ENCODE measurements at regions not wholly inside any gene's neighbourhood (a gene's known extent, or its start where the extent isn't known, plus 50 kb on each side); places are given as distances from the start of the nearest gene placed in this dataset.
"Not testable (repeated sequence)": the region's sequence is repeated elsewhere in the genome, so short reads cannot be mapped to it uniquely, and the experiment has no call there.

DNA sequence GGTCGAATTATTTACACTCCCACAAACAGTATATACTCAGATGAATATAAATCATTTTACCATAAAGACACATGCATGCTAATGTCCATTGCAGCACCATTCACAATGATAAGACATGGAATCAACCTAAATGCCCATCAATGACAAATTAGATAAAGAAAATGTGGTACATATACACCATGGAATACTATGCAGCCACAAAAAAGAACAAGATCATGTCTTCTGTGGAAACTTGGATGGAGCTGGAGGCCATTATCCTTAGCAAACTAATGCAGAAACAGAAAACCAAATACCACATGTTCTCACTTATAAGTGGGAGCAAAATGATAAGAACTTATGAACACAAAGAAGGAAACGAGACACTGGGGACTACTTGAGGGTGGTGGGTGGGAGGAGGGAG lies 125.3 kb downstream of the CD83 start:
- H3K4me3 ChIP-seq (ENCODE audit: low read length in 2 of 2); H3K23ac ChIP-seq (ENCODE audit: low read depth, low read length, poor library complexity); H2BK15ac ChIP-seq (ENCODE audit: low read length); H3K14ac ChIP-seq (ENCODE audit: low read length); H3K27ac ChIP-seq (replicated peaks; ENCODE audit: low read length); H2AK5ac ChIP-seq (ENCODE audit: low read depth, low read length); H3K9ac ChIP-seq (ENCODE audit: low read depth, low read length, poor library complexity); H2BK5ac ChIP-seq (ENCODE audit: low read length); H2AFZ ChIP-seq (ENCODE audit: low read length); H2BK12ac ChIP-seq (ENCODE audit: low read length); DNase-seq (ENCODE audit: low spot score); H2BK120ac ChIP-seq (ENCODE audit: low read depth, low read length); H3K4ac ChIP-seq (ENCODE audit: low read length); H3K9me3 ChIP-seq (replicated peaks in 1 of 2; ENCODE audit: control insufficient read depth in 2 of 2, insufficient read depth in 1 of 2, low read depth in 1 of 2, low read length in 2 of 2); H3K4me1 ChIP-seq (ENCODE audit: control insufficient read depth in 2 of 2, insufficient read depth in 1 of 2, low read depth in 1 of 2, low read length in 2 of 2); H4K91ac ChIP-seq (ENCODE audit: low read depth, low read length, poor library complexity); H3K36me3 ChIP-seq (replicated peaks in 1 of 2; ENCODE audit: control insufficient read depth in 2 of 2, insufficient read depth in 2 of 2, low read length in 2 of 2); H3K4me2 ChIP-seq (ENCODE audit: insufficient read depth, low read length, poor library complexity, severe bottlenecking); H4K8ac ChIP-seq (ENCODE audit: low read depth, low read length); H3K27me3 ChIP-seq (ENCODE audit: control insufficient read depth in 3 of 3, insufficient read depth in 3 of 3, low read depth in 1 of 3, low read length in 3 of 3); H3K18ac ChIP-seq (ENCODE audit: low read length); H3K79me1 ChIP-seq (ENCODE audit: low read depth, low read length): not testable (repeated sequence)
- no CpG with 5 or more reads among the region's 2 CpGs for WGBS, 2 donors (ENCODE audit: extremely low coverage in 2 of 2, insufficient read length in 2 of 2, insufficient replicate concordance in 1 of 2)

DNA sequence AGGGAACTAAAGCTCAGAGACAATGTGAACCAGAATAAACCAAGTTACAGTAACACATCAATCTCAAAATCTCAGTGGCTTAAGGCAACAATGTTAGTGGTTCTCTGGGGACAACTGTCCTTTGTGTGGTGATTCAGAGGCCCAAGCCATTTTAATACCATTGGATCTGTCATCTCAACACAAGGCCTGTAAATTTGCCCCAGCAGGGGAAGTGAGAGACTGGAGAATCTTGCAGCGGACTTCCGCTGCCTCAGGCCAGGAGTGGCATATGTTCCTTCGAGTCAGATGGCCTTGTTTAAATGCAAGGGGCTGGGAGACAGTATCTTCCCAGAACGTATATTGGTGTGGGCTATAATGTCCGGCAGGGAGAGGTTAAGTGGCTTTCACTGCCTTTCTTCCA lies 126.0 kb downstream of the CD83 start:
- no peak overlapping the region for H3K23ac ChIP-seq (ENCODE audit: low read depth, low read length, poor library complexity)
- no peak overlapping the region for H2AFZ ChIP-seq (ENCODE audit: low read length)
- no peak overlapping the region for H3K4me3 ChIP-seq (ENCODE audit: low read length in 2 of 2)
- H2BK5ac ChIP-seq (ENCODE audit: low read length) = no peak overlapping the region
- no peak overlapping the region for H3K18ac ChIP-seq (ENCODE audit: low read length)
- no peaks in the 10 kb centered on the region for H3K36me3 ChIP-seq (replicated peaks in 1 of 2; ENCODE audit: control insufficient read depth in 2 of 2, insufficient read depth in 2 of 2, low read length in 2 of 2)
- H3K79me1 ChIP-seq (ENCODE audit: low read depth, low read length) = no peaks in the 10 kb centered on the region
- no peak overlapping the region for H3K27ac ChIP-seq (replicated peaks; ENCODE audit: low read length)
- H3K14ac ChIP-seq (ENCODE audit: low read length) = no peak overlapping the region
- WGBS, 2 donors (ENCODE audit: extremely low coverage in 2 of 2, insufficient read length in 2 of 2, insufficient replicate concordance in 1 of 2) = no CpG with 5 or more reads among the region's 5 CpGs
- no peaks in the 10 kb centered on the region for H3K27me3 ChIP-seq (ENCODE audit: control insufficient read depth in 3 of 3, insufficient read depth in 3 of 3, low read depth in 1 of 3, low read length in 3 of 3)
- no peak overlapping the region for H3K4ac ChIP-seq (ENCODE audit: low read length)
- H2BK15ac ChIP-seq (ENCODE audit: low read length) = no peak overlapping the region
- DNase-seq (ENCODE audit: low spot score) = no peak
- H3K4me2 ChIP-seq (ENCODE audit: insufficient read depth, low read length, poor library complexity, severe bottlenecking) = no peak overlapping the region
- H4K8ac ChIP-seq (ENCODE audit: low read depth, low read length) = no peak overlapping the region
- H2AK5ac ChIP-seq (ENCODE audit: low read depth, low read length) = no peak overlapping the region
- no peaks in the 10 kb centered on the region for H3K9me3 ChIP-seq (replicated peaks in 1 of 2; ENCODE audit: control insufficient read depth in 2 of 2, insufficient read depth in 1 of 2, low read depth in 1 of 2, low read length in 2 of 2)
- H3K9ac ChIP-seq (ENCODE audit: low read depth, low read length, poor library complexity) = no peak overlapping the region
- H3K4me1 ChIP-seq (ENCODE audit: control insufficient read depth in 2 of 2, insufficient read depth in 1 of 2, low read depth in 1 of 2, low read length in 2 of 2) = peaks cover 0 to 8% of the 10 kb centered on the region in 2 donors
- no peak overlapping the region for H4K91ac ChIP-seq (ENCODE audit: low read depth, low read length, poor library complexity)
- no peak overlapping the region for H2BK120ac ChIP-seq (ENCODE audit: low read depth, low read length)
- H2BK12ac ChIP-seq (ENCODE audit: low read length) = no peak overlapping the region

DNA sequence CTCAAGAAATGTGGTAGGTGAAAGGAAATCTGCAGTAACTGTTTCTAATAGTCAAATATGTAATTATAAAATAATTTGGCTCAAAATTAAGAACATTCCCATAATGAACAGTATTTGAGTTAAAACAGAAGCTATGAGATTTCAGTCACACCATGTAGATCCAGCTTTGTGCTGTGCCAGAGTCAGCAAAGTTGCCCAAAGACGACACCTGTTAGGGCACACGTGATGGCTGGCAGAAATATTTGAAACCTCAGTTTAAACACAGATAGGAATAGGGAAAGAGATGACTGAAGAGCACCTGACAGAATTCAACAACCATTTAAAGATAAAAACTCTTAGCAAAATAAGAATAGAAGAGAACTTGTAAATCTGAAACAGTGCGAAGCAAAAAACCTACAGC lies 129.3 kb downstream of the CD83 start:
- WGBS, 2 donors (ENCODE audit: extremely low coverage in 2 of 2, insufficient read length in 2 of 2, insufficient replicate concordance in 1 of 2) = no CpG with 5 or more reads among the region's 3 CpGs
- Histone ChIP-seq H3K36me3 (replicated peaks in 1 of 2; ENCODE audit: control insufficient read depth in 2 of 2, insufficient read depth in 2 of 2, low read length in 2 of 2) (no peaks in the 10 kb centered on the region), H3K18ac (ENCODE audit: low read length) (no peak overlapping the region), H3K14ac (ENCODE audit: low read length) (no peak overlapping the region), H2BK15ac (ENCODE audit: low read length) (no peak overlapping the region), H3K9me3 (replicated peaks in 1 of 2; ENCODE audit: control insufficient read depth in 2 of 2, insufficient read depth in 1 of 2, low read depth in 1 of 2, low read length in 2 of 2) (no peaks in the 10 kb centered on the region), H4K8ac (ENCODE audit: low read depth, low read length) (no peak overlapping the region), H2AFZ (ENCODE audit: low read length) (no peak overlapping the region), H3K23ac (ENCODE audit: low read depth, low read length, poor library complexity) (no peak overlapping the region), H3K9ac (ENCODE audit: low read depth, low read length, poor library complexity) (no peak overlapping the region), H3K79me1 (ENCODE audit: low read depth, low read length) (no peaks in the 10 kb centered on the region), H3K27ac (replicated peaks; ENCODE audit: low read length) (no peak overlapping the region), H3K4me3 (ENCODE audit: low read length in 2 of 2) (no peak overlapping the region), H4K91ac (ENCODE audit: low read depth, low read length, poor library complexity) (no peak overlapping the region), H2BK5ac (ENCODE audit: low read length) (no peak overlapping the region), H2BK12ac (ENCODE audit: low read length) (no peak overlapping the region), H3K27me3 (ENCODE audit: control insufficient read depth in 3 of 3, insufficient read depth in 3 of 3, low read depth in 1 of 3, low read length in 3 of 3) (no peaks in the 10 kb centered on the region), H2AK5ac (ENCODE audit: low read depth, low read length) (no peak overlapping the region), H3K4me1 (ENCODE audit: control insufficient read depth in 2 of 2, insufficient read depth in 1 of 2, low read depth in 1 of 2, low read length in 2 of 2) (peaks cover 0 to 8% of the 10 kb centered on the region in 2 donors), H3K4ac (ENCODE audit: low read length) (no peak overlapping the region), H3K4me2 (ENCODE audit: insufficient read depth, low read length, poor library complexity, severe bottlenecking) (no peak overlapping the region), H2BK120ac (ENCODE audit: low read depth, low read length) (no peak overlapping the region)
- no peak for DNase-seq (ENCODE audit: low spot score)

DNA sequence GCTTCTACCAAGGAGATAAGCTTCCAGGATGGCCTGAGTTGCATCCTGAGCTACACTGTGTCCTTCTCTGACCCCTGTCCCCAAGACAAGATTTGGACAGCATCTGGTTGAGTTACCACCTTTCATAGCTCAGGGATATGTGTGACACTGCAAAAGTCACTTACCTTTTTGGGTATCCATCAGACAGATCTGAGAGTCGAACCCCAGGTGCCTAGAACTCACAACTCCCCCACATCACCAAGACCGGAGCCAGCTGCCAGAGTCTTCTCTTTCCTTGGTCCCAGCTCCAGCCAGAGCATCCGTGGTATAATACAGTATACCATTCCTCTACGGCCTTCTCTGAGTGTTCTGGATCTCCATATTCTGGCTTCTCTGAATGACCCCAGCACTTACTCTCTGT lies 133.0 kb downstream of the CD83 start:
- H2BK5ac ChIP-seq (ENCODE audit: low read length) = no peak overlapping the region
- no peak for DNase-seq (ENCODE audit: low spot score)
- H3K9me3 ChIP-seq (replicated peaks in 1 of 2; ENCODE audit: control insufficient read depth in 2 of 2, insufficient read depth in 1 of 2, low read depth in 1 of 2, low read length in 2 of 2) = no peaks in the 10 kb centered on the region
- H2AK5ac ChIP-seq (ENCODE audit: low read depth, low read length) = no peak overlapping the region
- no peak overlapping the region for H3K27ac ChIP-seq (replicated peaks; ENCODE audit: low read length)
- H3K23ac ChIP-seq (ENCODE audit: low read depth, low read length, poor library complexity) = no peak overlapping the region
- H2AFZ ChIP-seq (ENCODE audit: low read length) = no peak overlapping the region
- no peak overlapping the region for H3K4ac ChIP-seq (ENCODE audit: low read length)
- H3K79me1 ChIP-seq (ENCODE audit: low read depth, low read length) = no peaks in the 10 kb centered on the region
- no peaks in the 10 kb centered on the region for H3K36me3 ChIP-seq (replicated peaks in 1 of 2; ENCODE audit: control insufficient read depth in 2 of 2, insufficient read depth in 2 of 2, low read length in 2 of 2)
- peaks cover 3 to 7% of the 10 kb centered on the region in 2 donors for H3K4me1 ChIP-seq (ENCODE audit: control insufficient read depth in 2 of 2, insufficient read depth in 1 of 2, low read depth in 1 of 2, low read length in 2 of 2)
- H3K27me3 ChIP-seq (ENCODE audit: control insufficient read depth in 3 of 3, insufficient read depth in 3 of 3, low read depth in 1 of 3, low read length in 3 of 3) = peaks cover 0 to 2% (median 0%) of the 10 kb centered on the region in 3 experiments
- H3K9ac ChIP-seq (ENCODE audit: low read depth, low read length, poor library complexity) = no peak overlapping the region
- no peak overlapping the region for H3K14ac ChIP-seq (ENCODE audit: low read length)
- no peak overlapping the region for H2BK12ac ChIP-seq (ENCODE audit: low read length)
- no peak overlapping the region for H2BK120ac ChIP-seq (ENCODE audit: low read depth, low read length)
- H3K4me2 ChIP-seq (ENCODE audit: insufficient read depth, low read length, poor library complexity, severe bottlenecking) = no peak overlapping the region
- no peak overlapping the region for H3K4me3 ChIP-seq (ENCODE audit: low read length in 2 of 2)
- no peak overlapping the region for H2BK15ac ChIP-seq (ENCODE audit: low read length)
- no peak overlapping the region for H4K8ac ChIP-seq (ENCODE audit: low read depth, low read length)
- WGBS, 2 donors (ENCODE audit: extremely low coverage in 2 of 2, insufficient read length in 2 of 2, insufficient replicate concordance in 1 of 2) = no CpG with 5 or more reads among the region's 4 CpGs
- H3K18ac ChIP-seq (ENCODE audit: low read length) = no peak overlapping the region
- H4K91ac ChIP-seq (ENCODE audit: low read depth, low read length, poor library complexity) = no peak overlapping the region
